HEK293T (cell line): ENCODE measurements at regions not wholly inside any gene's neighbourhood (a gene's known extent, or its start where the extent isn't known, plus 50 kb on each side); places are given as distances from the start of the nearest gene placed in this dataset.

Experiments used
- CTCF ChIA-PET: fragments of 350-600 bp; formaldehyde crosslinking; extraction: SDS; loops from one replicate; lab custom pipeline; 2021; ENCODE audit warnings: antibody characterized with exemption, inconsistent platforms; lab: Yijun Ruan, JAX
- POLR2A ChIA-PET: fragments of 350-600 bp; formaldehyde crosslinking; extraction: SDS; loops from one replicate; lab custom pipeline; 2020; ENCODE audit warnings: antibody characterized with exemption, inconsistent platforms; lab: Yijun Ruan, JAX
- DNase-seq: peaks from one replicate; pipeline ENCODE4 v3.0.0; 2012; ENCODE audit warnings: mixed read lengths; ENCODE audit errors: extremely low spot score
- ARNT ChIP-seq: fragments of 450-650 bp; IDR thresholded peaks from 2 replicates; pipeline ENCODE4 v1.6.1; 2017; ENCODE audit warnings: mild to moderate bottlenecking
- BHLHE40 ChIP-seq: fragments of 450-650 bp; IDR thresholded peaks from 2 replicates; pipeline ENCODE4 v1.6.1; 2016; ENCODE audit warnings: mild to moderate bottlenecking, moderate library complexity, borderline replicate concordance
- CTBP1 ChIP-seq: fragments of 450-650 bp; IDR thresholded peaks from 2 replicates; pipeline ENCODE4 v1.6.1; 2016; ENCODE audit warnings: borderline replicate concordance
- ELF4 ChIP-seq: fragments of 450-650 bp; IDR thresholded peaks from 2 replicates; pipeline ENCODE4 v1.6.1; 2017; ENCODE audit warnings: antibody characterized with exemption
- FOXA1 ChIP-seq: fragments of 450-650 bp; IDR thresholded peaks from 2 replicates; pipeline ENCODE4 v1.6.1; 2016; ENCODE audit warnings: mild to moderate bottlenecking
- FOXK2 ChIP-seq: fragments of 450-650 bp; IDR thresholded peaks from 2 replicates; pipeline ENCODE4 v1.6.1; 2016; ENCODE audit warnings: mild to moderate bottlenecking
- FOXM1 ChIP-seq: fragments of 450-650 bp; IDR thresholded peaks from 2 replicates; pipeline ENCODE4 v1.6.1; 2017; ENCODE audit warnings: mild to moderate bottlenecking, borderline replicate concordance
- HDGF ChIP-seq: fragments of 450-650 bp; IDR thresholded peaks from 2 replicates; pipeline ENCODE4 v1.6.1; 2017; ENCODE audit warnings: antibody characterized with exemption, borderline replicate concordance
- L3MBTL2 ChIP-seq: fragments of 450-650 bp; conservative IDR thresholded peaks from 2 replicates; pipeline ENCODE4 v1.6.1; 2016; ENCODE audit warnings: mild to moderate bottlenecking
- LEF1 ChIP-seq: fragments of 450-650 bp; IDR thresholded peaks from 2 replicates; pipeline ENCODE4 v1.6.1; 2017; ENCODE audit warnings: mild to moderate bottlenecking, borderline replicate concordance
- NFRKB ChIP-seq: fragments of 450-650 bp; IDR thresholded peaks from 2 replicates; pipeline ENCODE4 v1.6.1; 2016; ENCODE audit warnings: mild to moderate bottlenecking, moderate library complexity
- PKNOX1 ChIP-seq: fragments of 450-650 bp; IDR thresholded peaks from 2 replicates; pipeline ENCODE4 v1.6.1; 2016
- SP1 ChIP-seq: fragments of 450-650 bp; IDR thresholded peaks from 2 replicates; pipeline ENCODE4 v1.6.1; 2017
- SUZ12 ChIP-seq: fragments of 450-650 bp; IDR thresholded peaks from 2 replicates; pipeline ENCODE4 v1.6.1; 2016; ENCODE audit warnings: mild to moderate bottlenecking
- TARDBP ChIP-seq: fragments of 450-650 bp; IDR thresholded peaks from 2 replicates; pipeline ENCODE4 v1.6.1; 2016
- ZNF384 ChIP-seq: fragments of 450-650 bp; IDR thresholded peaks from 2 replicates; pipeline ENCODE4 v1.6.1; 2016

- CTCF ChIA-PET = no interaction called here
- no peak for DNase-seq
- TF ChIP-seq SP1 = no peak
- no peak for TF ChIP-seq TARDBP
- no peak for TF ChIP-seq SUZ12
- TF ChIP-seq FOXK2 = no peak
- TF ChIP-seq ELF4 = no peak
- no peak for TF ChIP-seq CTBP1
- POLR2A ChIA-PET = no interaction called here
Measured at GRCh38 chr18:44545359-44545985, 135.2 kb upstream of the SETBP1 start.

GRCh38 chr18:44546954-44547353 lies 133.7 kb upstream of the SETBP1 start:
- POLR2A ChIA-PET = no interaction called here
- no peak for TF ChIP-seq BHLHE40
- CTCF ChIA-PET = no interaction called here
- DNase-seq = no peak

GRCh38 chr18:44548291-44549221 lies 132.1 kb upstream of the SETBP1 start:
- CTCF ChIA-PET = no interaction called here
- POLR2A ChIA-PET = no interaction called here
- no peak for TF ChIP-seq L3MBTL2
- TF ChIP-seq FOXK2 = no peak
- TF ChIP-seq HDGF = no peak
- TF ChIP-seq ARNT = no peak
- TF ChIP-seq BHLHE40 = no peak
- no peak for TF ChIP-seq ELF4
- no peak for TF ChIP-seq SUZ12
- no peak for TF ChIP-seq FOXM1
- TF ChIP-seq SP1 = no peak
- no peak for DNase-seq

- ChIA-PET POLR2A (no interaction called here), CTCF (no interaction called here)
- DNase-seq = no peak
- no peak for TF ChIP-seq LEF1
- no peak for TF ChIP-seq ELF4
- no peak for TF ChIP-seq SP1
Measured at GRCh38 chr18:44552706-44553105, 128.0 kb upstream of the SETBP1 start.

- TF ChIP-seq ZNF384 = no peak
- no peak for TF ChIP-seq SUZ12
- no peak for TF ChIP-seq L3MBTL2
- no peak for TF ChIP-seq PKNOX1
- no peak for TF ChIP-seq CTBP1
- no peak for TF ChIP-seq SP1
- ChIA-PET POLR2A (no interaction called here), CTCF (no interaction called here)
- no peak for DNase-seq
Measured at GRCh38 chr18:44556296-44556695, 124.4 kb upstream of the SETBP1 start.

GRCh38 chr18:44557616-44558151 lies 123.0 kb upstream of the SETBP1 start:
- DNase-seq = no peak
- CTCF ChIA-PET = no interaction called here
- TF ChIP-seq TARDBP = no peak
- TF ChIP-seq FOXA1 = no peak
- TF ChIP-seq L3MBTL2 = no peak
- TF ChIP-seq HDGF = no peak
- TF ChIP-seq FOXK2 = no peak
- TF ChIP-seq SUZ12 = no peak
- TF ChIP-seq ARNT = no peak
- no peak for TF ChIP-seq ZNF384
- TF ChIP-seq NFRKB = no peak
- TF ChIP-seq LEF1 = no peak
- TF ChIP-seq PKNOX1 = no peak
- TF ChIP-seq SP1 = no peak
- no peak for TF ChIP-seq CTBP1
- no peak for TF ChIP-seq BHLHE40
- no peak for TF ChIP-seq ELF4
- no peak for TF ChIP-seq FOXM1
- POLR2A ChIA-PET = no interaction called here

GRCh38 chr18:44558767-44559166 lies 121.9 kb upstream of the SETBP1 start:
- POLR2A ChIA-PET = no interaction called here
- CTCF ChIA-PET = no interaction called here
- DNase-seq = no peak
- TF ChIP-seq FOXA1 (no peak), SUZ12 (no peak), PKNOX1 (no peak), CTBP1 (no peak), ZNF384 (no peak), FOXM1 (no peak), NFRKB (no peak), HDGF (no peak), L3MBTL2 (no peak), LEF1 (no peak), ARNT (no peak), ELF4 (no peak), SP1 (no peak), TARDBP (no peak), BHLHE40 (no peak), FOXK2 (no peak)
